Smooth muscle cell (in vitro differentiated cells): ENCODE measurements at regions not wholly inside any gene's neighbourhood (a gene's known extent, or its start where the extent isn't known, plus 50 kb on each side); places are given as distances from the start of the nearest gene placed in this dataset.

Experiments used
- DNase-seq: peaks from one replicate; lab custom pipeline; 2025; ENCODE audit not compliant: unreplicated experiment; lab: John Stamatoyannopoulos, UW
- H2AFZ ChIP-seq: fragments of 200-600 bp; sonication (generic); 2 replicates; pipeline ENCODE4 v1.6.0; 2016; ENCODE audit warnings: antibody characterized with exemption, low read depth, mild to moderate bottlenecking
- H3F3A ChIP-seq: fragments of 200-600 bp; sonication (generic); 2 replicates; pipeline ENCODE4 v1.6.0; 2017; ENCODE audit warnings: antibody characterized with exemption, low read depth
- H3K27ac ChIP-seq: fragments of 200-600 bp; sonication (generic); 2 replicates; pipeline ENCODE4 v1.5.1; 2016; ENCODE audit warnings: low read depth, mild to moderate bottlenecking
- H3K27me3 ChIP-seq: fragments of 200-600 bp; sonication (generic); 2 replicates; pipeline ENCODE4 v1.6.1; 2016; ENCODE audit warnings: low read depth, mild to moderate bottlenecking
- H3K36me3 ChIP-seq: fragments of 200-600 bp; sonication (generic); 2 replicates; pipeline ENCODE4 v1.5.1; 2016; ENCODE audit warnings: low read depth
- H3K4me1 ChIP-seq: fragments of 200-600 bp; sonication (generic); 2 replicates; pipeline ENCODE4 v1.5.1; 2016; ENCODE audit warnings: low read depth
- H3K4me2 ChIP-seq: fragments of 200-600 bp; sonication (generic); 2 replicates; pipeline ENCODE4 v1.6.0; 2016; ENCODE audit warnings: mild to moderate bottlenecking
- H3K4me3 ChIP-seq: fragments of 200-600 bp; sonication (generic); 2 replicates; pipeline ENCODE4 v1.5.1; 2016; ENCODE audit warnings: mild to moderate bottlenecking
- H3K79me2 ChIP-seq: fragments of 200-600 bp; sonication (generic); 2 replicates; pipeline ENCODE4 v1.6.0; 2016; ENCODE audit warnings: low read depth, mild to moderate bottlenecking
- H3K9ac ChIP-seq: fragments of 200-600 bp; sonication (generic); 2 replicates; pipeline ENCODE4 v1.6.0; 2016; ENCODE audit warnings: low read depth
- H3K9me3 ChIP-seq: fragments of 200-600 bp; sonication (generic); replicated peaks from 2 replicates; pipeline ENCODE4 v1.5.1; 2016; ENCODE audit warnings: low read depth
- H4K20me1 ChIP-seq: fragments of 200-600 bp; sonication (generic); 2 replicates; pipeline ENCODE4 v1.6.0; 2016; ENCODE audit warnings: low read depth
- WGBS: methylation state at CpG from one replicate; pipeline ENCODE4 v1.1.7; 2016; ENCODE audit warnings: low lambda C conversion rate; 5-methylcytosine and 5-hydroxymethylcytosine counted together
- TF ChIP-seq, protein P1 (sequence below): fragments of 200-600 bp; sonication (generic); IDR thresholded peaks from 2 replicates; pipeline ENCODE4 v1.5.1; 2017; ENCODE audit warnings: borderline replicate concordance, mild to moderate bottlenecking, antibody characterized with exemption; ENCODE audit not compliant: insufficient read depth, poor library complexity, severe bottlenecking

GRCh38 chr4:30450474-30450873 lies 269.7 kb upstream of the PCDH7 start:
- Histone ChIP-seq H3K27ac (no peak overlapping the region), H3K4me2 (no peak overlapping the region), H3K9me3 (no peaks in the 10 kb centered on the region), H3K79me2 (no peaks in the 10 kb centered on the region), H3K4me3 (no peak overlapping the region), H3K9ac (no peak overlapping the region), H4K20me1 (no peaks in the 10 kb centered on the region), H2AFZ (no peak overlapping the region), H3K27me3 (no peaks in the 10 kb centered on the region), H3K4me1 (peaks cover 5% of the 10 kb centered on the region), H3F3A (no peaks in the 10 kb centered on the region), H3K36me3 (no peaks in the 10 kb centered on the region)
- TF ChIP-seq, protein P1, sequence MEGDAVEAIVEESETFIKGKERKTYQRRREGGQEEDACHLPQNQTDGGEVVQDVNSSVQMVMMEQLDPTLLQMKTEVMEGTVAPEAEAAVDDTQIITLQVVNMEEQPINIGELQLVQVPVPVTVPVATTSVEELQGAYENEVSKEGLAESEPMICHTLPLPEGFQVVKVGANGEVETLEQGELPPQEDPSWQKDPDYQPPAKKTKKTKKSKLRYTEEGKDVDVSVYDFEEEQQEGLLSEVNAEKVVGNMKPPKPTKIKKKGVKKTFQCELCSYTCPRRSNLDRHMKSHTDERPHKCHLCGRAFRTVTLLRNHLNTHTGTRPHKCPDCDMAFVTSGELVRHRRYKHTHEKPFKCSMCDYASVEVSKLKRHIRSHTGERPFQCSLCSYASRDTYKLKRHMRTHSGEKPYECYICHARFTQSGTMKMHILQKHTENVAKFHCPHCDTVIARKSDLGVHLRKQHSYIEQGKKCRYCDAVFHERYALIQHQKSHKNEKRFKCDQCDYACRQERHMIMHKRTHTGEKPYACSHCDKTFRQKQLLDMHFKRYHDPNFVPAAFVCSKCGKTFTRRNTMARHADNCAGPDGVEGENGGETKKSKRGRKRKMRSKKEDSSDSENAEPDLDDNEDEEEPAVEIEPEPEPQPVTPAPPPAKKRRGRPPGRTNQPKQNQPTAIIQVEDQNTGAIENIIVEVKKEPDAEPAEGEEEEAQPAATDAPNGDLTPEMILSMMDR: no peak
- no peak for DNase-seq

DNA sequence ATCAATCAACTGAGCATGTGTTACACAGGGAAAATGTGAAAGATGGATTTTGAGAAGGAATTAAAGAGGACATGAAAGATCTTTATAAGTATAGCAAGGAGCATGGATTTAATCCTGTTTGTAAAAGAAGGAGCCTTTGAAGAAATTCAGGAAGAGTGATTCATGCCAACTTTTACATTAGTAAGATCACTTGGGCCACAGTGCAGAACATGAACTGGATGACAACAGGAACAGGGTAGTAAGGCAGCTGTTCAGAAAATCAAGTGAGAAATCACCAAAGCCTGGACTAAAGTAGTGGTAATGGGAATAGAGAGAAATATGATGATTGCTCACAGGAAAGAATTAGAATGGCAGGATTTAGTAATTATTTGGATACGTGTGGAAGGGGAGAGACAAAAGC lies 265.7 kb upstream of the PCDH7 start:
- H3K36me3 ChIP-seq: no peaks in the 10 kb centered on the region
- H2AFZ ChIP-seq: no peak overlapping the region
- H3F3A ChIP-seq: no peaks in the 10 kb centered on the region
- no peak overlapping the region for H3K27ac ChIP-seq
- H3K4me2 ChIP-seq: no peak overlapping the region
- no peak overlapping the region for H3K4me3 ChIP-seq
- no peaks in the 10 kb centered on the region for H3K79me2 ChIP-seq
- TF ChIP-seq, protein P1: no peak
- H3K9me3 ChIP-seq: no peaks in the 10 kb centered on the region
- H3K4me1 ChIP-seq: no peaks in the 10 kb centered on the region
- no peaks in the 10 kb centered on the region for H4K20me1 ChIP-seq
- DNase-seq: no peak
- no peaks in the 10 kb centered on the region for H3K27me3 ChIP-seq
- H3K9ac ChIP-seq: no peak overlapping the region
- WGBS: 83% methylated on average over 1 of the region's 1 CpG

- WGBS: 90% methylated on average over 4 of the region's 4 CpGs
- no peak overlapping the region for H3K4me3 ChIP-seq
- H3K9ac ChIP-seq: no peak overlapping the region
- H3K79me2 ChIP-seq: no peaks in the 10 kb centered on the region
- no peaks in the 10 kb centered on the region for H3K4me1 ChIP-seq
- H3K9me3 ChIP-seq: no peaks in the 10 kb centered on the region
- DNase-seq: no peak
- no peaks in the 10 kb centered on the region for H3K27me3 ChIP-seq
- H2AFZ ChIP-seq: no peak overlapping the region
- H3K27ac ChIP-seq: no peak overlapping the region
- no peaks in the 10 kb centered on the region for H3F3A ChIP-seq
- H3K4me2 ChIP-seq: no peak overlapping the region
- no peaks in the 10 kb centered on the region for H3K36me3 ChIP-seq
- H4K20me1 ChIP-seq: no peaks in the 10 kb centered on the region
- TF ChIP-seq, protein P1: no peak
Observed at GRCh38 chr4:30456716-30457115, 263.5 kb upstream of the PCDH7 start.

GRCh38 chr4:30460818-30461217 lies 259.4 kb upstream of the PCDH7 start:
- no peaks in the 10 kb centered on the region for H3F3A ChIP-seq
- H3K4me2 ChIP-seq: no peak overlapping the region
- H3K4me1 ChIP-seq: no peaks in the 10 kb centered on the region
- no peak for DNase-seq
- H3K9ac ChIP-seq: no peak overlapping the region
- 70% methylated on average over 3 of the region's 3 CpGs for WGBS
- TF ChIP-seq, protein P1: no peak
- H3K36me3 ChIP-seq: no peaks in the 10 kb centered on the region
- no peak overlapping the region for H3K27ac ChIP-seq
- no peak overlapping the region for H2AFZ ChIP-seq
- H3K79me2 ChIP-seq: no peaks in the 10 kb centered on the region
- no peaks in the 10 kb centered on the region for H4K20me1 ChIP-seq
- H3K4me3 ChIP-seq: no peak overlapping the region
- H3K9me3 ChIP-seq: no peaks in the 10 kb centered on the region
- H3K27me3 ChIP-seq: no peaks in the 10 kb centered on the region
